Liver (tissue), 8 donors: ENCODE measurements at regions not wholly inside any gene's neighbourhood (a gene's known extent, or its start where the extent isn't known, plus 50 kb on each side); places are given as distances from the start of the nearest gene placed in this dataset.

Source experiments
- DNase-seq: peaks from one replicate; pipeline ENCODE4 v3.0.0-alpha.2; 2017; ENCODE audit warnings: low spot score
- H3K27ac ChIP-seq, 2 donors: one replicate each; pipeline ENCODE4 v1.7.0; 2013; ENCODE audit warnings: inconsistent platforms in 2 of 2, low read length in 2 of 2, control low read depth in 1 of 2, low read depth in 1 of 2, mild to moderate bottlenecking in 1 of 2
- H3K27me3 ChIP-seq, 4 donors: one replicate each; pipeline versions ENCODE4 v1.6.1 to v1.7.0; 2013; ENCODE audit warnings: low read length in 3 of 4, inconsistent platforms in 1 of 4, mild to moderate bottlenecking in 1 of 4, moderate library complexity in 1 of 4; ENCODE audit not compliant: control insufficient read depth in 4 of 4, insufficient read depth in 4 of 4
- H3K36me3 ChIP-seq, 4 donors: one replicate each; pipeline versions ENCODE4 v1.6.1 to v1.7.0; 2013; ENCODE audit warnings: low read length in 3 of 4, mild to moderate bottlenecking in 3 of 4, low read depth in 1 of 4, moderate library complexity in 1 of 4; ENCODE audit not compliant: control insufficient read depth in 4 of 4, insufficient read depth in 3 of 4
- H3K4me1 ChIP-seq, 4 donors: one replicate each; pipeline versions ENCODE4 v1.6.1 to v1.7.0; 2013; ENCODE audit warnings: low read length in 3 of 4, mild to moderate bottlenecking in 3 of 4, moderate library complexity in 1 of 4; ENCODE audit not compliant: control insufficient read depth in 4 of 4, insufficient read depth in 4 of 4
- H3K4me3 ChIP-seq, 3 donors: one replicate each; pipeline versions ENCODE4 v1.6.1 to v1.7.0; 2013; ENCODE audit warnings: low read length in 3 of 3, control low read depth in 1 of 3, low read depth in 1 of 3, mild to moderate bottlenecking in 1 of 3
- H3K9ac ChIP-seq, 2 donors: one replicate each; pipeline ENCODE4 v1.7.0; 2013; ENCODE audit warnings: low read length in 2 of 2, mild to moderate bottlenecking in 2 of 2, moderate library complexity in 2 of 2, control low read depth in 1 of 2, low read depth in 1 of 2
- H3K9me3 ChIP-seq, 4 donors: one replicate each; pipeline versions ENCODE4 v1.6.1 to v1.7.0; 2013; ENCODE audit warnings: low read length in 3 of 4; ENCODE audit not compliant: control insufficient read depth in 4 of 4
- ATF3 ChIP-seq: IDR thresholded peaks from 2 replicates; pipeline ENCODE4 v1.6.1; 2016; ENCODE audit warnings: antibody characterized with exemption
- CTCF ChIP-seq: fragments of 150-350 bp; IDR thresholded peaks from 2 replicates; pipeline ENCODE4 v1.5.1; 2017; ENCODE audit warnings: improper control_type of control experiment, low read depth, low read length; ENCODE audit not compliant: missing input control
- FOXA2 ChIP-seq: IDR thresholded peaks from 2 replicates; pipeline ENCODE4 v1.6.1; 2016; ENCODE audit warnings: antibody characterized with exemption
- HNF4A ChIP-seq, 2 donors: conservative IDR thresholded peaks; 2 replicates each; pipeline ENCODE4 v1.6.1; 2016; ENCODE audit warnings: antibody characterized with exemption in 2 of 2, mild to moderate bottlenecking in 2 of 2
- HNF4G ChIP-seq: IDR thresholded peaks from 2 replicates; pipeline ENCODE4 v1.6.1; 2016; ENCODE audit warnings: antibody characterized with exemption
- JUND ChIP-seq, 2 donors: IDR thresholded peaks; 2 replicates each; pipeline ENCODE4 v1.6.1; 2016; ENCODE audit warnings: antibody characterized with exemption in 2 of 2
- MAX ChIP-seq: IDR thresholded peaks from 2 replicates; pipeline ENCODE4 v1.6.1; 2016; ENCODE audit warnings: antibody characterized with exemption
- NR2F2 ChIP-seq: IDR thresholded peaks from 2 replicates; pipeline ENCODE4 v1.6.1; 2016; ENCODE audit warnings: antibody characterized with exemption
- RAD21 ChIP-seq, 2 donors: IDR thresholded peaks; 2 replicates each; pipeline ENCODE4 v1.6.1; 2016; ENCODE audit warnings: antibody characterized with exemption in 2 of 2, mild to moderate bottlenecking in 2 of 2
- REST ChIP-seq: IDR thresholded peaks from 2 replicates; pipeline ENCODE4 v1.6.1; 2016; ENCODE audit warnings: antibody characterized with exemption, mild to moderate bottlenecking
- RXRA ChIP-seq, 2 donors: IDR thresholded peaks; 2 replicates each; pipeline ENCODE4 v1.6.1; 2017 to 2018; ENCODE audit warnings: antibody characterized with exemption in 2 of 2, mild to moderate bottlenecking in 1 of 2
- SP1 ChIP-seq: IDR thresholded peaks from 2 replicates; pipeline ENCODE4 v1.6.1; 2018; ENCODE audit warnings: antibody characterized with exemption, mild to moderate bottlenecking
- TAF1 ChIP-seq: conservative IDR thresholded peaks from 2 replicates; pipeline ENCODE4 v1.6.1; 2016; ENCODE audit warnings: antibody characterized with exemption, mild to moderate bottlenecking
- YY1 ChIP-seq: IDR thresholded peaks from 2 replicates; pipeline ENCODE4 v1.6.1; 2016; ENCODE audit warnings: antibody characterized with exemption, mild to moderate bottlenecking
- ZBTB33 ChIP-seq: IDR thresholded peaks from 2 replicates; pipeline ENCODE4 v1.6.1; 2016; ENCODE audit warnings: antibody characterized with exemption
- WGBS: extraction: QIAGEN DNeasy Blood & Tissue Kit; methylation state at CpG from one replicate; pipeline ENCODE4 v1.1.7; 2013; 5-methylcytosine and 5-hydroxymethylcytosine counted together
- donor health status: healthy.
- donor health status: healthy.
- donor health status: healthy.
- donor health status: healthy.
- donor health status: healthy.

GRCh38 chr21:35579520-35580293, 480.6 kb downstream of the SETD4 start:
- Histone ChIP-seq H3K36me3 (no peaks in the 10 kb centered on the region), H3K9ac (no peak overlapping the region), H3K4me1 (no peaks in the 10 kb centered on the region), H3K27me3 (peaks cover 0 to 4% (median 0%) of the 10 kb centered on the region in 4 donors), H3K4me3 (no peak overlapping the region), H3K27ac (no peak overlapping the region), H3K9me3 (no peaks in the 10 kb centered on the region)
- TF ChIP-seq FOXA2 (no peak), REST (no peak), ATF3 (no peak), RAD21 (IDR thresholded peaks at IDR 0.05) (no peak), CTCF (no peak), MAX (no peak), ZBTB33 (no peak), HNF4A (conservative IDR thresholded peaks at IDR 0.05) (no peak), TAF1 (no peak), YY1 (no peak), HNF4G (no peak), NR2F2 (no peak), SP1 (no peak), JUND (IDR thresholded peaks at IDR 0.05) (no peak), RXRA (IDR thresholded peaks at IDR 0.05) (no peak)
- WGBS = 84% methylated on average over 2 of the region's 2 CpGs
- DNase-seq = no peak
